GM12878 (cell line): ENCODE measurements at regions not wholly inside any gene's neighbourhood (a gene's known extent, or its start where the extent isn't known, plus 50 kb on each side); places are given as distances from the start of the nearest gene placed in this dataset.

Experiments
- ATAC-seq: fragments of 200-7000 bp; cut with Tn5 transposase; 3 replicates; pipeline ENCODE4 v1.9.1; 2020; ENCODE audit warnings: mild to moderate bottlenecking, moderate library complexity
- BruUV-seq: library from RNA; stranded (reverse); fragments of 400-500 nt; replicated peaks from 2 replicates; lab custom pipeline; 2021; lab: Mats Ljungman, UMichigan
- CTCF ChIA-PET: fragments of 300-600 bp; sonication (Branson Sonifier 250); formaldehyde crosslinking; extraction: SDS; loops from one replicate; lab custom pipeline; 2021; ENCODE audit warnings: inconsistent platforms; lab: Yijun Ruan, JAX
- POLR2A ChIA-PET: fragments of 350-600 bp; formaldehyde crosslinking; extraction: SDS; loops from one replicate; lab custom pipeline; 2021; ENCODE audit warnings: inconsistent platforms; lab: Charles Lee
- RAD21 ChIA-PET: fragments of 300-600 bp; sonication (Branson Sonifier 250); formaldehyde crosslinking; loops from one replicate; lab custom pipeline; 2023; ENCODE audit warnings: antibody characterized with exemption; ENCODE audit not compliant: unreplicated experiment; lab: Charles Lee
- SMC1A ChIA-PET: fragments of 300-600 bp; sonication (Branson Sonifier 250); formaldehyde crosslinking; loops from one replicate; lab custom pipeline; 2023; ENCODE audit not compliant: unreplicated experiment, uncharacterized antibody; lab: Charles Lee
- DNase-seq: peaks from one replicate; pipeline ENCODE4 v3.0.0-alpha.2; 2011; ENCODE audit warnings: low read depth, low spot score
- FAIRE-seq: peaks from 3 replicates; lab custom pipeline; 2011; peaks lifted over from hg19 to GRCh38; lab: Jason Lieb, UNC
- H2AFZ ChIP-seq: 2 replicates; pipeline ENCODE4 v1.6.0; 2011; ENCODE audit warnings: low read depth, low read length, control low read depth; ENCODE audit not compliant: control insufficient read depth
- H3K27ac ChIP-seq: 2 replicates; pipeline ENCODE4 v1.5.1; 2011; ENCODE audit warnings: control low read depth; ENCODE audit not compliant: control insufficient read depth, insufficient read depth
- H3K27me3 ChIP-seq, 2 experiments: replicated peaks in 1 of 2; 2 replicates each; pipeline versions ENCODE4 v1.6.0 to v1.6.1; 2011; ENCODE audit warnings: low read length in 1 of 2; ENCODE audit not compliant: control insufficient read depth in 2 of 2, insufficient read depth in 2 of 2
- H3K36me3 ChIP-seq, 2 experiments: 2 replicates each; pipeline ENCODE4 v1.5.1; 2011; ENCODE audit warnings: low read length in 1 of 2; ENCODE audit not compliant: control insufficient read depth in 2 of 2, insufficient read depth in 2 of 2
- H3K4me1 ChIP-seq: 2 replicates; pipeline ENCODE4 v1.6.1; 2011; ENCODE audit warnings: mild to moderate bottlenecking, low read length, moderate library complexity, mixed read lengths; ENCODE audit not compliant: control insufficient read depth, insufficient read depth
- H3K4me2 ChIP-seq: 2 replicates; pipeline ENCODE4 v1.6.0; 2011; ENCODE audit warnings: control low read depth; ENCODE audit not compliant: control insufficient read depth, insufficient read depth
- H3K4me3 ChIP-seq: fragments of 200-600 bp; sonication (generic); 2 replicates; pipeline ENCODE4 v1.5.1; 2016
- H3K79me2 ChIP-seq: 2 replicates; pipeline ENCODE4 v1.6.0; 2011; ENCODE audit warnings: low read length; ENCODE audit not compliant: control insufficient read depth, insufficient read depth
- H3K9ac ChIP-seq: 2 replicates; pipeline ENCODE4 v1.8.0; 2011; ENCODE audit warnings: low read length, control low read depth, mixed read lengths; ENCODE audit not compliant: control insufficient read depth, insufficient read depth
- H3K9me3 ChIP-seq: replicated peaks from 3 replicates; pipeline ENCODE4 v1.5.1; 2011; ENCODE audit warnings: mild to moderate bottlenecking, low read length; ENCODE audit not compliant: control insufficient read depth, insufficient read depth
- H4K20me1 ChIP-seq: 2 replicates; pipeline ENCODE4 v1.6.0; 2011; ENCODE audit not compliant: control insufficient read depth, insufficient read depth
- BACH1 ChIP-seq: fragments of 450-650 bp; IDR thresholded peaks from 2 replicates; pipeline ENCODE4 v1.6.1; 2017; ENCODE audit warnings: mild to moderate bottlenecking, borderline replicate concordance
- BCL11A ChIP-seq: IDR thresholded peaks from 2 replicates; pipeline ENCODE4 v1.6.1; 2011; ENCODE audit warnings: low read depth, low read length
- BCLAF1 ChIP-seq: fragments of 450-650 bp; IDR thresholded peaks from 2 replicates; pipeline ENCODE4 v1.6.1; 2017; ENCODE audit warnings: antibody characterized with exemption, mild to moderate bottlenecking, moderate library complexity
- CBX5 ChIP-seq: sonication (generic); IDR thresholded peaks from 2 replicates; pipeline ENCODE4 v1.6.1; 2016; ENCODE audit warnings: low read depth, moderate library complexity, mild to moderate bottlenecking, inconsistent platforms
- CHD1 ChIP-seq: IDR thresholded peaks from 2 replicates; pipeline ENCODE4 v1.6.1; 2012; ENCODE audit warnings: low read depth, low read length, improper control_type of control experiment
- CREM ChIP-seq: IDR thresholded peaks from 2 replicates; pipeline ENCODE4 v1.6.1; 2014; ENCODE audit warnings: antibody characterized with exemption, low read depth
- FOS ChIP-seq: IDR thresholded peaks from 3 replicates; pipeline ENCODE4 v1.6.1; 2011; ENCODE audit warnings: borderline replicate concordance; ENCODE audit not compliant: insufficient read length; ENCODE audit errors: extremely low read depth
- JUNB ChIP-seq: IDR thresholded peaks from 2 replicates; pipeline ENCODE4 v1.6.1; 2016; ENCODE audit warnings: antibody characterized with exemption, mild to moderate bottlenecking
- MYC ChIP-seq: IDR thresholded peaks from 2 replicates; pipeline ENCODE4 v1.6.1; 2011; ENCODE audit warnings: mild to moderate bottlenecking, low read length, moderate library complexity, inconsistent platforms; ENCODE audit not compliant: insufficient read depth, insufficient replicate concordance, insufficient read length, severe bottlenecking
- NFYB ChIP-seq: IDR thresholded peaks from 2 replicates; pipeline ENCODE4 v1.6.1; 2011; ENCODE audit warnings: low read depth, mild to moderate bottlenecking, low read length, improper control_type of control experiment, moderate library complexity; ENCODE audit not compliant: insufficient read depth
- POLR2AphosphoS2 ChIP-seq: IDR thresholded peaks from 2 replicates; pipeline ENCODE4 v1.6.1; 2011; ENCODE audit warnings: low read depth, mild to moderate bottlenecking, low read length, improper control_type of control experiment, moderate library complexity
- RELB ChIP-seq: fragments of 450-650 bp; IDR thresholded peaks from 2 replicates; pipeline ENCODE4 v1.6.1; 2017; ENCODE audit warnings: low read depth, mild to moderate bottlenecking, moderate library complexity
- SIN3A ChIP-seq: IDR thresholded peaks from 2 replicates; pipeline ENCODE4 v1.6.1; 2012; ENCODE audit warnings: low read depth, low read length, improper control_type of control experiment
- SIX5 ChIP-seq: IDR thresholded peaks from 2 replicates; pipeline ENCODE4 v1.6.1; 2011; ENCODE audit warnings: mild to moderate bottlenecking, low read depth, low read length, moderate library complexity; ENCODE audit not compliant: severe bottlenecking
- SKIL ChIP-seq: fragments of 450-650 bp; IDR thresholded peaks from 2 replicates; pipeline ENCODE4 v1.6.1; 2017; ENCODE audit warnings: mild to moderate bottlenecking, low read depth, inconsistent platforms; ENCODE audit not compliant: poor library complexity, severe bottlenecking
- STAT1 ChIP-seq: fragments of 450-650 bp; conservative IDR thresholded peaks from 2 replicates; pipeline ENCODE4 v1.6.1; 2014; ENCODE audit warnings: antibody characterized with exemption, mild to moderate bottlenecking
- STAT3 ChIP-seq: IDR thresholded peaks from 2 replicates; pipeline ENCODE4 v1.6.1; 2011; ENCODE audit warnings: low read depth, low read length, improper control_type of control experiment
- WGBS: methylation state at CpG from one replicate; pipeline ENCODE4 v1.1.6; 2016; ENCODE audit warnings: low lambda C conversion rate; ENCODE audit not compliant: insufficient replicate concordance, insufficient coverage; ENCODE audit errors: missing lambda C conversion rate; 5-methylcytosine and 5-hydroxymethylcytosine counted together
- in situ Hi-C: fragments of 300-500 bp; cut with MboI; formaldehyde crosslinking; loops from 9 replicates; pipeline ENCODE4 v1.14.3; 2018; ENCODE audit warnings: mixed read lengths
- intact Hi-C: fragments of 100-400 bp; cut with micrococcal nuclease; formaldehyde crosslinking; loops from one replicate; pipeline ENCODE4 v1.14.2; 2022; ENCODE audit not compliant: unreplicated experiment

- intact Hi-C loops (loop anchor here (5.0 kb wide), 2 partner anchors 339 to 564 kb away; partner anchors contain the start of gene MARCKS), in situ Hi-C loops (no loop called here)
- POLR2A ChIA-PET = no interaction called here
- ATAC-seq (peak; percentile 96), DNase-seq (peak; percentile 31), FAIRE-seq (no peak)
- Histone ChIP-seq H3K79me2 (no peaks in the 10 kb centered on the region), H3K36me3 (no peaks in the 10 kb centered on the region), H3K4me1 (no peaks in the 10 kb centered on the region; the same call in 1 of the 2 replicates), H3K27ac (no peak overlapping the region), H3K4me3 (no peak overlapping the region), H3K4me2 (peak overlapping the region; percentile 53), H3K9me3 (peaks cover 5% of the 10 kb centered on the region), H3K9ac (no peak overlapping the region), H2AFZ (peak overlapping the region; percentile 5; the same call in 1 of the 2 replicates), H4K20me1 (no peaks in the 10 kb centered on the region), H3K27me3 (no peaks in the 10 kb centered on the region)
- SMC1A ChIA-PET = interaction anchor here (0.6 to 2.1 kb wide), 4 partner anchors 14 to 586 kb away, joined by 3 to 7 read pairs (median 3); no protein-coding TSS in a partner anchor
- CTCF ChIA-PET = interaction anchor here (0.6 to 2.9 kb wide), 3 partner anchors 14 to 586 kb away, joined by 3 to 15 read pairs (median 4); no protein-coding TSS in a partner anchor
- RAD21 ChIA-PET = no interaction called here
- no TSS peak for BruUV-seq
- 38% methylated on average over 3 of the region's 3 CpGs for WGBS
- TF ChIP-seq MYC (no peak), BCLAF1 (no peak), POLR2AphosphoS2 (no peak), SIN3A (no peak), BCL11A (peak; percentile 75), CBX5 (0 out of 2 replicates have a peak, but pooled peaks have one; percentile 51), JUNB (peak; percentile 79), FOS (no peak), CHD1 (no peak), BACH1 (peak; percentile 70; the same call in 1 of the 2 replicates), SIX5 (no peak), NFYB (no peak), CREM (no peak; the same call in 1 of the 2 replicates), SKIL (peak; percentile 60), STAT3 (0 out of 2 replicates have a peak, but pooled peaks have one; percentile 46), STAT1 (no peak), RELB (peak; percentile 20; the same call in 1 of the 2 replicates)
Observed at GRCh38 chr6:113292646-113293422, 564.3 kb upstream of the MARCKS start.
